ENCODE measurements at regions not wholly inside any gene's neighbourhood (a gene's known extent, or its start where the extent isn't known, plus 50 kb on each side); places are given as distances from the start of the nearest gene placed in this dataset.

DNA sequence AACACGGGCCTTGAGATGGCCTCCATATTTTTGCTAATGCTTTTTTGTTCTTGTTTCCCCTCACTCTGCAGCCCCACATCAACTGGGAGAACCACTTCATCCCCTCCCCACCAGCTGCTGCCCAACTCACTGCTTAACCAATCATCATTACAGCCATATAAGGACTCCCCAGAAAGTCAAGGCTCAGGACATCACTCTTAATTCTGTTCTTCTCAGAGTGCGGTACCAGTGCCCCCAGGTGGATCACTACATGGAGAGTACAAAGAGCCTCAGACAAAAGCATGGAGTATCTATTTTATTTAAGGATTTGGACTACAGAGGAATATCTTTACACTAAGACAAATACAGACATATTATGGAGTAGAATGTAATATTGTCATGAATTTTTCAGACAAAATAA, 340.6 kb downstream of the PAX3 start:
- ChIA-PET POLR2A (ENCODE audit: unreplicated experiment) (no interaction called here), CTCF (interaction anchor here (0.8 kb wide), 1 partner anchor 22 kb away, joined by 5 read pairs; no protein-coding TSS in a partner anchor)
- Histone ChIP-seq H3K4ac (ENCODE audit: low read depth, low read length) (no peak overlapping the region), H3K4me3 (ENCODE audit: insufficient read depth, low read depth, low read length) (no peak overlapping the region), H3K27ac (ENCODE audit: insufficient read depth, low read length) (no peak overlapping the region), H3K9me3 (ENCODE audit: control insufficient read depth, insufficient read depth, low read length) (no peaks in the 10 kb centered on the region), H3K4me1 (ENCODE audit: control insufficient read depth, insufficient read depth, low read length) (no peaks in the 10 kb centered on the region), H4K8ac (ENCODE audit: low read depth in 2 of 2, low read length in 2 of 2) (no peak overlapping the region), H3K9me1 (ENCODE audit: insufficient read depth, low read length) (no peaks in the 10 kb centered on the region), H2BK20ac (ENCODE audit: low read depth, low read length) (no peak overlapping the region), H4K5ac (ENCODE audit: low read depth, low read length) (no peak overlapping the region), H3K9ac (ENCODE audit: low read depth, low read length) (no peak overlapping the region), H3K18ac (ENCODE audit: low read depth, low read length) (no peak overlapping the region), H2BK15ac (ENCODE audit: low read depth, low read length) (no peak overlapping the region), H2BK5ac (ENCODE audit: low read depth, low read length, poor library complexity, severe bottlenecking) (no peak overlapping the region), H2AK5ac (ENCODE audit: low read depth, low read length) (no peak overlapping the region), H3K14ac (replicated peaks; ENCODE audit: low read depth, low read length) (no peak overlapping the region), H2BK120ac (ENCODE audit: low read depth, low read length) (no peak overlapping the region), H4K91ac (ENCODE audit: insufficient read depth, low read depth, low read length) (no peak overlapping the region), H4K20me1 (ENCODE audit: insufficient read depth, low read length) (no peaks in the 10 kb centered on the region), H2AK9ac (replicated peaks; ENCODE audit: low read depth, low read length, poor library complexity) (no peak overlapping the region), H3K27me3 (ENCODE audit: control insufficient read depth, insufficient read depth, low read length) (no peaks in the 10 kb centered on the region), H3K36me3 (ENCODE audit: control insufficient read depth, insufficient read depth, low read length) (no peaks in the 10 kb centered on the region), H3K79me1 (ENCODE audit: low read depth in 1 of 2, low read length in 2 of 2) (no peaks in the 10 kb centered on the region), H3K56ac (ENCODE audit: extremely low read depth, insufficient read depth, low read length) (no peak overlapping the region; the same call in 1 of the 2 replicates), H3K23ac (ENCODE audit: low read depth, low read length) (no peak overlapping the region), H2AFZ (replicated peaks; ENCODE audit: low read length, poor library complexity) (no peak overlapping the region), H3K4me2 (ENCODE audit: low read depth, low read length) (no peak overlapping the region)
- no peak for ATAC-seq (ENCODE audit: low read depth)
- no peak for TF ChIP-seq MAZ (IDR thresholded peaks at IDR 0.05; ENCODE audit: borderline replicate concordance, low read depth, low read length)
- no peak for TF ChIP-seq RAD21 (IDR thresholded peaks at IDR 0.05; ENCODE audit: low read length)
- no peak for TF ChIP-seq MXI1 (IDR thresholded peaks at IDR 0.05; ENCODE audit: borderline replicate concordance, low read depth, low read length)
- TF ChIP-seq, protein P1, sequence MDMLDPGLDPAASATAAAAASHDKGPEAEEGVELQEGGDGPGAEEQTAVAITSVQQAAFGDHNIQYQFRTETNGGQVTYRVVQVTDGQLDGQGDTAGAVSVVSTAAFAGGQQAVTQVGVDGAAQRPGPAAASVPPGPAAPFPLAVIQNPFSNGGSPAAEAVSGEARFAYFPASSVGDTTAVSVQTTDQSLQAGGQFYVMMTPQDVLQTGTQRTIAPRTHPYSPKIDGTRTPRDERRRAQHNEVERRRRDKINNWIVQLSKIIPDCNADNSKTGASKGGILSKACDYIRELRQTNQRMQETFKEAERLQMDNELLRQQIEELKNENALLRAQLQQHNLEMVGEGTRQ (IDR thresholded peaks at IDR 0.05; ENCODE audit: low read depth, low read length) = no peak
- no peak for TF ChIP-seq NFE2L2 (IDR thresholded peaks at IDR 0.05; ENCODE audit: low read depth, low read length)
- dilution Hi-C loops (cut with HindIII; ENCODE audit: low sequenced_read_pairs, unreplicated experiment) = no loop called here
- WGBS, 2 experiments (ENCODE audit: extremely low coverage in 2 of 2, insufficient read length in 1 of 2) = 60% methylated on average over 1 of the region's 2 CpGs; no CpG with 5 or more reads in 1 of the 2 experiments
- intact Hi-C loops (cut with micrococcal nuclease) = no loop called here
- no TSS peak for BruUV-seq (replicated peaks)
- in situ Hi-C loops (cut with MboI; ENCODE audit: low sequenced_read_pairs) = loop anchor here (25.0 kb wide), 2 partner anchors 1271 to 1846 kb away; no protein-coding TSS in a partner anchor
- DNase-seq = no peak
